Kidney (tissue), 13 donors: ENCODE measurements at regions not wholly inside any gene's neighbourhood (a gene's known extent, or its start where the extent isn't known, plus 50 kb on each side); places are given as distances from the start of the nearest gene placed in this dataset.

Experiments used
- DNase-seq, 5 donors: peaks; one replicate each; pipeline ENCODE4 v3.0.0-alpha.2; 2013 to 2020
- FAIRE-seq: peaks from 2 replicates; lab custom pipeline; 2012; peaks lifted over from hg19 to GRCh38; lab: Jason Lieb, UNC
- H3K27ac ChIP-seq, 2 donors: one replicate each; pipeline ENCODE4 v1.7.0; 2013; ENCODE audit warnings: low read depth in 2 of 2, low read length in 2 of 2, inconsistent platforms in 1 of 2
- H3K27me3 ChIP-seq: one replicate; pipeline ENCODE4 v1.7.1; 2013; ENCODE audit warnings: low read length, inconsistent platforms; ENCODE audit not compliant: control insufficient read depth, insufficient read depth
- H3K36me3 ChIP-seq, 3 donors: one replicate each; pipeline versions ENCODE4 v1.7.0 to v1.7.1; 2013; ENCODE audit warnings: low read length in 3 of 3, control low read depth in 1 of 3, inconsistent platforms in 1 of 3; ENCODE audit not compliant: insufficient read depth in 3 of 3, control insufficient read depth in 2 of 3
- H3K4me1 ChIP-seq, 3 donors: one replicate each; pipeline versions ENCODE4 v1.7.0 to v1.7.1; 2013; ENCODE audit warnings: low read length in 3 of 3, inconsistent platforms in 1 of 3, low read depth in 1 of 3; ENCODE audit not compliant: control insufficient read depth in 2 of 3, insufficient read depth in 2 of 3
- H3K4me3 ChIP-seq, 3 donors: one replicate each; pipeline versions ENCODE4 v1.7.0 to v1.8.1; 2013; ENCODE audit warnings: low read length in 3 of 3, control low read depth in 1 of 3, inconsistent platforms in 1 of 3
- H3K9ac ChIP-seq, 3 donors: one replicate each; pipeline versions ENCODE4 v1.7.0 to v1.7.1; 2013; ENCODE audit warnings: low read length in 3 of 3, control low read depth in 1 of 3, inconsistent platforms in 1 of 3
- H3K9me3 ChIP-seq, 3 donors: one replicate each; pipeline versions ENCODE4 v1.7.0 to v1.7.1; 2013; ENCODE audit warnings: low read length in 3 of 3, control low read depth in 1 of 3, inconsistent platforms in 1 of 3; ENCODE audit not compliant: control insufficient read depth in 2 of 3, insufficient read depth in 1 of 3
- intact Hi-C: fragments of 100-400 bp; cut with DNase I; formaldehyde crosslinking; loops from one replicate; pipeline ENCODE4 v1.11.1; 2022
- TF ChIP-seq, protein P1 (sequence below): IDR thresholded peaks from 3 replicates; pipeline ENCODE4 v1.5.1; 2012; ENCODE audit warnings: mild to moderate bottlenecking, moderate library complexity, borderline replicate concordance; ENCODE audit not compliant: insufficient read depth; ENCODE audit errors: extremely low read depth
- donor health status: control.
- donor health status: control.
- donor health status: control.
- donor health status: control.
- donor health status: control.
- donor health status: DM: yes; HTN: yes; CAD: no.
- donor health status: Normal renal cell carcinoma (clear cell type).

DNA sequence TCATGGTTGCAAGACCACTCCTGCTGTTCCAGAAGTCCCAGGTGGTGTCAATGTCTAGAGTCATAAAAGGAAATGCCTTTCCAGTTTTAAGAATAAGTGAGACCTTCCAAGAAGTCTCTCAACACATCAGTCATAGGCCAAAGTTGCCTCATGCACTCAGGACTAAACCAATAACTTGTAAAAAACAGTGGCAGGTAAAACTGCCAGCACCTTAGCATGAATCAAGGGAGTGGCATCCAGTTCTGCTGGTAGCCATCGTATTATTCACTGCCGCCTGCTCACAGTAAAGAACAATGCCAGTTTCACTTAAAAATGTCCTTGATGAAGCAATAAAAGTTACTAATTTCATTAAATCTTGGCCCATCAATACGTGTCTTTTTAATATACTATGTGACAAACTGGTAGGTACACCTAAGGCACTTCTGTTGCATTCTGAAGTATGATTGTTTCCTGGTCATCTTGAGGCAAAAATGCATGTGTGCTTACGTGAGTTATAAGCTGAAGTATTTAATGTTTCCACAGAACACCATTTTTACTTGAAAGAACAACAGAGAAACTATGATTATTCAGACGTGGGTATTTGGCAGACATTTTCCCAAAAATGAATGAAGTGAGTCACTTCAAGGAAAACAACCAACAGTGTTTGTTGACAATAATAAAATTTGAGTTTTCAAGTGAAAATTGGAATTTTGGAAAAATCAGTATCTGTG, 125.2 kb upstream of the SNX19 start:
- DNase-seq: no peak
- Histone ChIP-seq H3K27ac (no peak overlapping the region), H3K4me3 (no peak overlapping the region), H3K9me3 (no peaks in the 10 kb centered on the region), H3K9ac (no peak overlapping the region), H3K4me1 (no peaks in the 10 kb centered on the region), H3K36me3 (no peaks in the 10 kb centered on the region), H3K27me3 (no peaks in the 10 kb centered on the region)
- intact Hi-C loops: no loop called here
- TF ChIP-seq, protein P1, sequence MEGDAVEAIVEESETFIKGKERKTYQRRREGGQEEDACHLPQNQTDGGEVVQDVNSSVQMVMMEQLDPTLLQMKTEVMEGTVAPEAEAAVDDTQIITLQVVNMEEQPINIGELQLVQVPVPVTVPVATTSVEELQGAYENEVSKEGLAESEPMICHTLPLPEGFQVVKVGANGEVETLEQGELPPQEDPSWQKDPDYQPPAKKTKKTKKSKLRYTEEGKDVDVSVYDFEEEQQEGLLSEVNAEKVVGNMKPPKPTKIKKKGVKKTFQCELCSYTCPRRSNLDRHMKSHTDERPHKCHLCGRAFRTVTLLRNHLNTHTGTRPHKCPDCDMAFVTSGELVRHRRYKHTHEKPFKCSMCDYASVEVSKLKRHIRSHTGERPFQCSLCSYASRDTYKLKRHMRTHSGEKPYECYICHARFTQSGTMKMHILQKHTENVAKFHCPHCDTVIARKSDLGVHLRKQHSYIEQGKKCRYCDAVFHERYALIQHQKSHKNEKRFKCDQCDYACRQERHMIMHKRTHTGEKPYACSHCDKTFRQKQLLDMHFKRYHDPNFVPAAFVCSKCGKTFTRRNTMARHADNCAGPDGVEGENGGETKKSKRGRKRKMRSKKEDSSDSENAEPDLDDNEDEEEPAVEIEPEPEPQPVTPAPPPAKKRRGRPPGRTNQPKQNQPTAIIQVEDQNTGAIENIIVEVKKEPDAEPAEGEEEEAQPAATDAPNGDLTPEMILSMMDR: no peak
- FAIRE-seq: no peak

GRCh38 chr11:131042041-131042390, 125.7 kb upstream of the SNX19 start:
- TF ChIP-seq, protein P1: no peak
- Histone ChIP-seq H3K27ac (no peak overlapping the region), H3K36me3 (no peaks in the 10 kb centered on the region), H3K9ac (no peak overlapping the region), H3K4me3 (no peak overlapping the region), H3K27me3 (no peaks in the 10 kb centered on the region), H3K9me3 (no peaks in the 10 kb centered on the region), H3K4me1 (no peaks in the 10 kb centered on the region)
- intact Hi-C loops: no loop called here
- no peak for FAIRE-seq
- no peak for DNase-seq

DNA sequence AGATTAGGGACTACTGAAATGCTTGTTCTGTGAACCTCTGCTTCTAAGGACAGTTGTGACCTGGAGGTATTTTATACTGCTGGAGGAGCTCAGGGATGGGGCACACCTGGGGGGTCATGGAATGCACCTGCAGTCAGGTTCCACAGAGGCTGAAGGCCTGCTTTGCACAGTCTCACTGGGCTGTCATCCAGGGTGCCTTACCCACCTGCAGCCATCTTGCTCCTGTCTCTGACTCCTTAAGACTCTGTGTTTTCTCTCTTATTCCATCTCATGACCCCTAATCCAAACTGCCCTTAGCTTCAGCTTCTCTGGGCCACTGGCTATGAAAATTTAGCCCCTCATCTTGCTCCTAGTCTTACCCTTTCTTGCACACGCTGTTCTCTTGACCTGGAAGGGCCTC, 127.0 kb upstream of the SNX19 start:
- H3K4me1 ChIP-seq: no peaks in the 10 kb centered on the region
- no peaks in the 10 kb centered on the region for H3K9me3 ChIP-seq
- H3K4me3 ChIP-seq: no peak overlapping the region
- no peak overlapping the region for H3K9ac ChIP-seq
- DNase-seq: no peak
- H3K27ac ChIP-seq: no peak overlapping the region
- FAIRE-seq: no peak
- intact Hi-C loops: no loop called here
- no peaks in the 10 kb centered on the region for H3K27me3 ChIP-seq
- TF ChIP-seq, protein P1: no peak
- H3K36me3 ChIP-seq: no peaks in the 10 kb centered on the region

- H3K36me3 ChIP-seq: no peaks in the 10 kb centered on the region
- H3K27me3 ChIP-seq: no peaks in the 10 kb centered on the region
- DNase-seq: no peak
- intact Hi-C loops: no loop called here
- H3K4me3 ChIP-seq: no peak overlapping the region
- no peak overlapping the region for H3K9ac ChIP-seq
- no peak overlapping the region for H3K27ac ChIP-seq
- FAIRE-seq: no peak
- H3K9me3 ChIP-seq: peaks cover 0 to 4% (median 0%) of the 10 kb centered on the region in 3 donors
- no peaks in the 10 kb centered on the region for H3K4me1 ChIP-seq
- TF ChIP-seq, protein P1: no peak
Observed at GRCh38 chr11:131044851-131045250, 128.6 kb upstream of the SNX19 start.
